ENCODE measurements at regions not wholly inside any gene's neighbourhood (a gene's known extent, or its start where the extent isn't known, plus 50 kb on each side); places are given as distances from the start of the nearest gene placed in this dataset.

GRCh38 chr3:137296116-137296515 is 338.3 kb downstream of the IL20RB start:
- peaks cover 5% of the 10 kb centered on the region for H3K4me1 Mint-ChIP-seq
- H3K36me3 Mint-ChIP-seq (ENCODE audit: low read depth): no peaks in the 10 kb centered on the region
- no peak for TF ChIP-seq CTCF (IDR thresholded peaks at IDR 0.05; ENCODE audit: unreplicated experiment in 3 of 3)
- H3K27ac Mint-ChIP-seq: no peak overlapping the region
- H3K4me3 Mint-ChIP-seq: no peak overlapping the region
- H3K9me3 Mint-ChIP-seq: no peaks in the 10 kb centered on the region
- H3K27me3 Mint-ChIP-seq (ENCODE audit: low read depth): no peaks in the 10 kb centered on the region

GRCh38 chr3:137297770-137298169 is 340.0 kb downstream of the IL20RB start:
- TF ChIP-seq CTCF (IDR thresholded peaks at IDR 0.05; ENCODE audit: unreplicated experiment in 3 of 3): no peak
- H3K4me1 Mint-ChIP-seq: peaks cover 5% of the 10 kb centered on the region
- no peaks in the 10 kb centered on the region for H3K27me3 Mint-ChIP-seq (ENCODE audit: low read depth)
- H3K9me3 Mint-ChIP-seq: no peaks in the 10 kb centered on the region
- H3K4me3 Mint-ChIP-seq: no peak overlapping the region
- H3K36me3 Mint-ChIP-seq (ENCODE audit: low read depth): no peaks in the 10 kb centered on the region
- H3K27ac Mint-ChIP-seq: no peak overlapping the region

GRCh38 chr3:137300703-137301102 is 342.9 kb downstream of the IL20RB start:
- no peaks in the 10 kb centered on the region for H3K4me1 Mint-ChIP-seq
- no peaks in the 10 kb centered on the region for H3K36me3 Mint-ChIP-seq (ENCODE audit: low read depth)
- H3K4me3 Mint-ChIP-seq: no peak overlapping the region
- H3K27me3 Mint-ChIP-seq (ENCODE audit: low read depth): no peaks in the 10 kb centered on the region
- H3K27ac Mint-ChIP-seq: no peak overlapping the region
- no peak for TF ChIP-seq CTCF (IDR thresholded peaks at IDR 0.05; ENCODE audit: unreplicated experiment in 3 of 3)
- H3K9me3 Mint-ChIP-seq: no peaks in the 10 kb centered on the region

GRCh38 chr3:137304313-137305056 is 346.7 kb downstream of the IL20RB start:
- Mint-ChIP-seq H3K4me3 (no peak overlapping the region), H3K4me1 (no peaks in the 10 kb centered on the region), H3K27ac (no peak overlapping the region), H3K9me3 (no peaks in the 10 kb centered on the region), H3K36me3 (ENCODE audit: low read depth) (no peaks in the 10 kb centered on the region), H3K27me3 (ENCODE audit: low read depth) (no peaks in the 10 kb centered on the region)
- no peak for TF ChIP-seq CTCF (IDR thresholded peaks at IDR 0.05; ENCODE audit: unreplicated experiment in 3 of 3)

GRCh38 chr3:137324114-137324513 is 366.3 kb downstream of the IL20RB start:
- H3K4me3 Mint-ChIP-seq: no peak overlapping the region
- H3K36me3 Mint-ChIP-seq (ENCODE audit: low read depth): no peaks in the 10 kb centered on the region
- no peaks in the 10 kb centered on the region for H3K4me1 Mint-ChIP-seq
- no peak for TF ChIP-seq CTCF (IDR thresholded peaks at IDR 0.05; ENCODE audit: unreplicated experiment in 3 of 3)
- H3K27me3 Mint-ChIP-seq (ENCODE audit: low read depth): no peaks in the 10 kb centered on the region
- H3K9me3 Mint-ChIP-seq: peaks cover 4% of the 10 kb centered on the region
- no peak overlapping the region for H3K27ac Mint-ChIP-seq

- Mint-ChIP-seq H3K27ac (no peak overlapping the region), H3K36me3 (ENCODE audit: low read depth) (no peaks in the 10 kb centered on the region), H3K27me3 (ENCODE audit: low read depth) (no peaks in the 10 kb centered on the region), H3K4me1 (no peaks in the 10 kb centered on the region), H3K4me3 (no peak overlapping the region), H3K9me3 (peaks cover 4% of the 10 kb centered on the region)
- no peak for TF ChIP-seq CTCF (IDR thresholded peaks at IDR 0.05; ENCODE audit: unreplicated experiment in 3 of 3)
These were observed 367.4 kb downstream of the IL20RB start for GRCh38 chr3:137325170-137325569.
